GM21786 (cell line): ENCODE measurements at regions not wholly inside any gene's neighbourhood (a gene's known extent, or its start where the extent isn't known, plus 50 kb on each side); places are given as distances from the start of the nearest gene placed in this dataset.
"Not testable (repeated sequence)": the region's sequence is repeated elsewhere in the genome, so short reads cannot be mapped to it uniquely, and the experiment has no call there.

Experiments
- ATAC-seq: cut with Tn5 transposase; IDR thresholded peaks from one replicate; pipeline ENCODE4 v1.9.1; 2021; ENCODE audit not compliant: unreplicated experiment

DNA sequence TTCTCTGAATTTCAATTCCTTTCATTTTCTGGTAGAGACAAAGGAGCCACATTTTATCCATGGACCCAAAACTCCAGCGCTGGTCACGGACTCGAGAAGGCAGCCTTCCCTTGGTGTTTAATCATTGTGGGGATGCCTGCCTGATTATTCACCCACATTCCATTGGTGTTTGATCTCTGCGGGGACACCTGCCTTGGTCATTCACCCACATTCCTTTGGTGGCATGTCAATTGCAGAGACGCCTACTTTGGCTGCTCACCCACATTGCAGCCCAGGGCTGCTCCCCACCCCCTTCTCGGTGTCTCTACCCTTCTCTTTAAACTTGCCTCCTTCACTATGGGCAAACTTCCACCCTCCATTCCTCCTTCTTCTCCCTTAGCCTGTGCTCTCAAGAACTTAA, 780.7 kb upstream of the POU3F4 start:
- not testable (repeated sequence) for ATAC-seq

DNA sequence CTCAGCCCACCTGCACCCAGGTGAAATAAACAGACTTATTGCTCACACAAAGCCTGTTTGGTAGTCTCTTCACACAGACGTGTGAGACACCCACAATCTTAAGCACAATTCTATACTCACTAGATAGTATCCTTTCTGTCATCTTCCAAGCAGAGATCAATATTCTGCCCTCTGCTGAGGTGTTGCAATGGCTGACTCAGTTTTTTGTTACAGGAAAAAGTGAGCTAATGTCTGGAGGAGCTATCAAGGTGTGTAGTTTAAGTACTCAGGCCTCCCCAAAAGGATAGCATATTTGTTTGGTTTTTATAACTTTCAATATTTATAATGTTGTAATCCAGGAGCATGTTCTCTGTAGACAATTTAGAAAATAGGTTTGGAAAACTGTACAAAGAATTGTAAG, 775.2 kb upstream of the POU3F4 start:
- no peak for ATAC-seq

DNA sequence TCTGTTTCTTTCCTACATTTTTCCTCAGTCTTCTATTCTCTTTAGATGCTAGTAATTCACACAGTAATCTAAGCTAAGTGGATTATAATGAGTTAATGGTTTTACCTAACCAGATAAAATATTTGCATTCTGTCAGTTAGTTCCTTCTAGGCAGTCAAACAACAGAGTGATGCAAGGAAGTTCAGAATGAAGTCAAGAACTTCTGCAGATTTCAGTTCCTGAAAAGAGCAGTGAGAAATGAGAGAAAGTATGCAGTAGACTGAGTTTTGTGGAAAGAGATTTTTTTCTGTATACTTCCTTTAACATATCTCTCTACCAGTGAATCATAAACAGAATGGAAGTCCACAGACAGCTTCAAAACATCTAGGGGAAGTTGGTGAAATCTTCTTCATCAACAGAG, 774.0 kb upstream of the POU3F4 start:
- peak; percentile 81 for ATAC-seq

DNA sequence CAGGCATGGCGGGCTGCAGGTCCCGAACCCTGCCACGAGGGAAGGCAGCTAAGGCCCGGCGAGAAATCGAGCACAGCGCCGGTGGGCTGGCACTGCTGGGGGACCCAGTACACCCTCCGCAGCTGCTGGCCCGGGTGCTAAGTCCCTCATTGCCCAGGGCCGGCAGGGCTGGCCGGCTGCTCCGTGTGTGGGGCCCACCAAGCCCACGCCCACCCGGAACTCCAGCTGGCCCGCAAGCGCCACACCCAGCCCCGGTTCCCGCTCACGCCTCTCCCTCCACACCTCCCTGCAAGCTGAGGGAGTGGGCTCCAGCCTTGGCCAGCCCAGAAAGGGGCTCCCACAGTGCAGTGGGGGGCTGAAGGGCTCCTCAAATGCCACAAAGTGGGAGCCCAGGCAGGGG, 769.8 kb upstream of the POU3F4 start:
- ATAC-seq: not testable (repeated sequence)

DNA sequence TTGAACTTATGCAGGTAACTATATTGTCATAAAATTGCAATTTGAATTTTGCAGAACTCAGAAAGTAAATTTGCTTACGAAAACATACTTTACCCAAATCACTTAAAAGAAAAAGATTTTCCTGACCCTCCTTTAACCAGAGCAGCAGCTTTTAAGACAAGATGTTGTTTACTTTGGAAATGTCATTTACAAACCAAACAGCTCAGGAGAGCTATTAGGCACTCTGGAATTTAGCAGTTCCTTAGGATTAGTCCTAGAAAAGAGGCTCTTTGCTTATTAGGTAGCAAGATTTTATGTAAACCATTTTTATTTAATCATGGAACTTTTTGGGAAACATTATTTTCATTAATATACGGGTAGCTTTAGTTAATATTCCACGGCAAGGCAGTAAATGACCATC, 765.7 kb upstream of the POU3F4 start:
- no peak for ATAC-seq

DNA sequence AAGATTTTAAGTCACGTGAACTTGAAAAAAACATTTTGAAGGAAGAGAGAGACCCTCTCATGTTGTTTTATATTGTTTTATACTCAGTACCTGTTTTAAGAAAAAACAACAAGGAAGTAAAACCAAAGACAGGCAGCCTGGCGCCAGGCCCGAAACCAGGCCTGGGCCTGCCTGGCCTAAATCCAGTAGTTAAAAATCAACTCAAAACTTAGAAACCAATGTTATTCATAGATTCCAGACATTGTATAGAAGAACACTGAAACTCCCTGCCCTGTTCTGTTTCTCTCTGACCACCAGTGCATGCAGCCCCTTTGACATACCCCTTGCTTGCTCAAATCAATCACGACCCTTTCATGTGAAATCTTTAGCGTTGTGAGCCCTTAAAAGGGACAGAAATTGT, 762.4 kb upstream of the POU3F4 start:
- not testable (repeated sequence) for ATAC-seq

DNA sequence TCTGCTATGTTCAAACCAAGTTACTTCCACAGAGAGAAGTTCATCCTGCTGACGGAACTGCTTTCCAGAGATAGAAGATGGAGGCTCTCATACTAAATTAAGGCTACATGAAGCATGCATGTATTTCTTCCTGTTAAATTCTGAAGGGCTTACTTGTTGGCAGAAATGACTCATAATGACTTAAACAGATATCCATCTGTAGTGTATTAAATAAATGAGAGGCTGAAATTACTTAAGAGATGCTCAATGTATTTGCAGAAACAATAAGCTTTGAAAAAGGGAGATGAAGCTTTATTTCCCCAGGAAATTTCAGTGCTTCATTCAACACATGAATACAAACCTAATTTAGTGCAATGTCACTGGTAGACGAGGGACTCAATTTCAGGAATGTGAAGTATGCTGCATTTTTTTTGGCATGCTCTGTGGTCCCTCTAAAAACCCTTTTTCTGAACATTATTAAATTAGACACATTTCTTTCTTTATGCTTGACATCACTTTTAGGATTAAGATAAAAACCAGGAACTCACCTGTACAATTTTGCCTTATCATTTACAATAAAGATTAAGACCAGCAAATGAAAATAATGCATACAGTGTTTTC, 759.1 kb upstream of the POU3F4 start:
- ATAC-seq: no peak

DNA sequence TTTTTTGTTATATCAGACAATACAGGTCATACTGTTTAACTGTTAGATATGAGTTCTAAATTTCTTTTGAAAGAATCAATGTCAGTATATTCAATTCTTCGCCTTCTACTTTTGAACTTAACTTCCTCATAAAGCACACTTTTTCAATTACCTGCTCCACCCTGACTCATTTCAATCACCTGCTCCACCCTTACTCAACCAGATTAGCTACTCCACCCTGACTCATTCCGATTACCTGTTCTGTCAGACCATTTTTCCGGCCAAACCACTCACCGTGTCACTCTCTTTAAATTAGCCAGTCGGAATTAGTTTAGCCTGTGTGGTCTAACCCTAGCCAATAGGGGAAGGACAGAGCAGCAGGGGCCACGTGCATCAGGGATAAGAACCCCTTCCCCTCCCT, 751.8 kb upstream of the POU3F4 start:
- no peak for ATAC-seq

DNA sequence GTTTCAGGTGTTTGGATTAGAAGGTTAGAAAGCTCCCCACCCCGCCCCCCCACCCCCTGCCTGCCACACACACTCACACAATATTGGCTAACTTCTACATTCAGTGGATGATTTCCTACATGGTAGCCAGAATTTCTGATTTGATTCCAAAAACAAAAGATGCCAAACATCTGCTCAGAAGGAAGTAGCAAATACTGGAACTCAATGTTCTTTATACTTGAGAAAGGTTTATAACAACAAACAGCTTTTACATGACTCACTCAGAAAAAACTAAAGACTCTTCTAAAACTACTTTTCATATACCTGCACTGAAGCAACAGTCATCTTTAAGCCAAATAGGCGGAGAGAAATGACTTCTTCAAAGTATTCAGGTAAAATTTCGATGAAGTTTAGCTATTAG, 750.5 kb upstream of the POU3F4 start:
- ATAC-seq: no peak

DNA sequence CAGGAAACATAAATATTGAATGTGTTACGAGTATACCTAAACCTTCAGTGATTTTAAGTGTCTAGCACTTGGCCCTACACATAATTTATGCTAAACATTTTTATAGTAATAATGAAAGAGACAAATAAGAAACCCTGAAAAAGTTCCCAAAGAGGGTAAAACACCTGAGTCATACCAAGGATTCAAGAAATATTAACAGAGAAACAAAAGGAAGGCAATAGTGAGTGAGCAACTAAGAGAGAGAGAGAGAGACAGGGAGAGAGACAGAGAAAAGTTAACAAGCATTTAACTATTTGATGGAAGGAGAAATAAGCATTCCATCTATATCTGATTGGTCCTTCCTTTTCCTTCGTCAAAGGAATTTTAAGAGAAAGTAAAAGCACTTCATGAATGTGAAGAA, 743.6 kb upstream of the POU3F4 start:
- no peak for ATAC-seq

DNA sequence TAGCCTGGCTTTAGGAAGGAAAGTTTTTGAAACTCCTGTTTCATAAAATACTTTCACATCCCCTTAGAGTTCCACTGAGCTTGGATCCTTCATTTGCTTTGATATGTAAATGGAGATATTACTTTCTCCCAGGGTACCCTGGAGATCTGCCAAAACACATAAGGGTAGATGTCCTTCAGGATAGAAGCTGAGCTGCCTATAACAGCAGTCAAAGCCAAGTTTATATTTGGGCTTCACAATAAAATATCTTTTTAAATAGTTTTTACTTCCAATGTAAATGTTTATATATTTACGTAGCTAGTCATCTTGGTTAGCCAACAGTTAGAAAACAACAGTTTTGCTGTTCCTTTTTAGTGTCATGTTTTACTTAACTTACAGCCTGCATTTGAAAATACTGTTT, 742.3 kb upstream of the POU3F4 start:
- ATAC-seq: no peak

DNA sequence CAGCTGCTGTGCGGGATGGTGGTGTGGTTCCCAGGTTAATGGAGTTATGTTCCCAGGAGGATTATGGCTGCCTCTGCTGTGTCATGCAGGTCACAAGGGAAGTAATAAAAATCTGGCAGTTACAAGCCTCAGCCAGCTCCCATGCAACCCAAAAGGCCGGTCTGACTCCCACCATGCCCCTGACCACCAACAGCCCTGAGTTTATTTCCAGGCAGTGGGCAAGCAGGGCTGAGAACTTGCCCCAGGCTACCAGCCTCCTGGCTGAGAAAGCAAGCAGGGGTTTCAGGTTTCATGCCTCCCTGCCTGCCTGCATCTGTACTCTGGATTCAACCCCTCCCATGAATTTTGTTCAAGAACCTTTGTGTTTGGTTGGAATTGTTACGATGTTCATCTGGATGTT, 732.7 kb upstream of the POU3F4 start:
- ATAC-seq: no peak

DNA sequence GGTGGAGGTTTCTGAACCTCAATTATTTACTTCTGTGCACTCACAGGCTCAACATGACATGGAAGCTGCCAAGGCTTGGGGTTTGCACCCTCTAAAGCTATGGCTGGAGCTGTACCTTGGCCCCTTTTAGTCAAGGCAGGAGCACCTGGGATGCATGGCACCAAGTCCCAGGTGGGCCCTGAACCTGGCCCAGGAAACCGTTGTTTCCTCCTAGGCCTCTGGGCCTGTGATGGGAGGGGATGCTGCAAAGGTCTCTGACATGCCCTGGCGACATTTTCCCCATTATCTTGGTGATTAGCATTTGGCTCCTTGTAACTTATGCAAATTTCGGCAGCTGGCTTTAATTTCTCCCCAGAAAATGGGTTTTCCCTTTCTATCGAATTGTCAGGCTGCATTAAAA, 726.1 kb upstream of the POU3F4 start:
- no peak for ATAC-seq

DNA sequence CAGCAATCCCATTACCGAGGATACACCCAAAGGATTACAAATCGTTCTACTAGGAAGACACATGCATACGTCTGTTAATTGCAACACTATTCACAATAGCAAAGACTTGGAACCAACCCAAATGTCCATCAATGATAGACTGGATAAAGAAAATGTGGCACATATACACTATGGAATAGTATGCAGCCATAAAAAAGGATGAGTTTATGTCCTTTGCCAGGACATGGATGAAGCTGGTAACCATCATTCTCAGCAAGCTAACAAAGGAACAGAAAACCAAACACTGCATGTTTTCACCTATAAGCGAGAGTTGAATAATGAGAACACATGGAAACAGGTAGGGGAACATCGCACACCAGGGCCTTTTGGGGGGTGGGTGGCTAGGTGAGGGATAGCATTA, 695.2 kb upstream of the POU3F4 start:
- not testable (repeated sequence) for ATAC-seq

DNA sequence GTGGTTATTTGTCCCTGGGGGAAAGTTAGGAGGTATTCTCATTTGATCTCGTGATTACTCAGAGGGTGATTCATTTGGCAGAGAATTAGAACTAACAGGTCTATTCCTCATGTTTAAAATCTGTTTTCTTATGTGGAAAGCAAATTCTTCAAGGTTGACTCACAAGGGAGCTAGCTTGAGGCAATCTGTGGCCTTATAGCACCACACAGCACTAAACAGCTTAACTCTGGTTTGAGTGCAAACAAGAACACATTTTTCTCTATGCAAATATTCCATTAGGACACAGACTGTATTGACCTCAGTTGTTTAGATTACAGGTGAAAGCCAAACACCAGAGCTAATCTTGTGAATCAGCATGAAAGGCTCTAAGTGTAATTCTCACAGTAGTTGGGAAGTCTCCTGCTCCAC, 694.4 kb upstream of the POU3F4 start:
- ATAC-seq: no peak

DNA sequence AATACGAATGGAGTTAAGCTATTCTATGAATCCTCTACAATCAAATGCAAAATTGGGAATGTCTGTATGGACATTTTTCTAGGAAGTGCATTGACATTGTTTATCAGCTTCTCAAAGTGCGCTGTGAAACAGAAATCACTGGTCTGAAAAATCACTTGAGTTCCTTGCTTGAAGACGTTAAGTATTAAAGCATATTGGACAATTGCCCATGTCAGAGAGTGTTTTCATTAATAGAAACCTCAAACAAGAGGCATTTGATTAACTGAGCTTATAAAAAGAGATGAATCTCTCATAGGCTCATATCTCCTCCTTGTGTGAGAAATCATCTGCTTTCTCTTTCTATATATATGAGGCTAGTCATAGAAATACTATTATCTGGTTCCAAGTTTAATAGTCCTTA, 692.1 kb upstream of the POU3F4 start:
- ATAC-seq: no peak

DNA sequence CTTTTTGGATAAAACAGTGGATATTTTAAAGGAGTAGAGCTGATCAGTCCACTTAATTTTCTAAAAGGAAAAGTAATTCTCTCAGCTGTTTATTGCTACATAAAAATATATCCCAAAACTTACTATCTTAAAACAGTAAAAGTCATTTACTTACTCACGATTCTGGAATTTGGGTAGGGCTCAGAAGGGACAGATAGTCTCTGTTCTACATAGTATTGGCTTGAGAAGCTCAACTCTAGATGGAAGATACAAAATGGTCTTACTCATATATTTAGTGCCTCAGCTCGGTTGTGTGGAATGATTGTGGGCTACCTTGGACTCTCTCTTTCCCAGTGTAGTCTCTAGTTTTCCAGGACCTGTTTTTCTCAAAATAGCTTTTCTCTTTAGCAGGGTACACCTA, 691.5 kb upstream of the POU3F4 start:
- ATAC-seq: no peak

DNA sequence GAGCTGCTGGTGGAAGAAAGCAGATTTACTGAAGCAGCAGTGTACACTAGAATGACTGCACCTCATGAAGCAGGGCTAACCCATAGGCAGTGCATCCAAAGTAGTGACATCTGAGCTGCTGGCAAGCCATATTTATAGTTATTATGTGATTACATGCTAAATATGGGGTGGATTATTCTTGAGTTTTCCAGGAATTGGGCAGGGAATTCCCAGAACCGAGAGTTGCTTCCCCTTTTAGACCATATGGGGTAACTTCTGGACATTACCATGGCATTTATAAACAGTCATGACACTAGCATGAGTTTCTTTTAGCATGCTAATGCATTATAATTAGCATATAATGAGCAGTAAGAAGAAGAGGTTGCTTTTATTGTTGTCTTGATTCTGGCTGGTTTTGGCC, 665.8 kb upstream of the POU3F4 start:
- ATAC-seq: no peak

DNA sequence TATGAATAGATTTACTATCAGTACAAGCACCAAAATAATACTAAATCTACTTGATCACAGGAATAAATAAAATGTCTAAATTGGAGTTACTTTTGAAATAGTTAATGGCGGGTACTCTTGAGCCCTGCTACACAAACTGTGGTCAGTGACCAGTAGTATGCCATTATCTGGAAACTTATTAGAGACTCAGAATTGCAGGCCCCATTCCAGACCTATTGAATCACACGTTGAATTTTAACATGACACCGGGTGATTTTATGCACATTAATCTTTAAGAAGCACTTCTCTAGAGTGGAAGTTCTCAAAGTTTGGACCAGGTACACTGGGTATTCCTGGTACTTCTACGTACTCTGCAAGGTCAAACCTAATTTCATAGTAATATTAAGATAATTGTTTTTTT, 660.0 kb upstream of the POU3F4 start:
- ATAC-seq: no peak
